Tibial artery (tissue), 4 donors: ENCODE measurements at regions not wholly inside any gene's neighbourhood (a gene's known extent, or its start where the extent isn't known, plus 50 kb on each side); places are given as distances from the start of the nearest gene placed in this dataset.

Experiments used
- DNase-seq, 2 donors: peaks; one replicate each; pipeline ENCODE4 v3.0.0-alpha.2; 2019
- H3K27ac ChIP-seq, 2 donors: fragments of 200-600 bp; sonication (generic) in 1 of 2; 1 replicate in 1 of 2; 2 replicates in 1 of 2; pipeline ENCODE4 v1.5.1; 2018 to 2019; ENCODE audit warnings: mild to moderate bottlenecking in 1 of 2
- H3K27me3 ChIP-seq, 2 donors: fragments of 200-600 bp; sonication (generic) in 1 of 2; one replicate each; pipeline versions ENCODE4 v1.5.1 to v1.6.0; 2016 to 2019
- H3K36me3 ChIP-seq, 3 donors: fragments of 200-600 bp; sonication (generic) in 2 of 3; one replicate each; pipeline ENCODE4 v1.5.1; 2016 to 2019; ENCODE audit warnings: mild to moderate bottlenecking in 2 of 3
- H3K4me1 ChIP-seq, 4 donors: fragments of 200-600 bp; sonication (generic) in 2 of 4; 1 replicate in 3 of 4; 2 replicates in 1 of 4; pipeline ENCODE4 v1.5.1; 2016 to 2019
- H3K4me3 ChIP-seq, 2 donors: fragments of 200-600 bp; sonication (generic) in 1 of 2; 1 replicate in 1 of 2; 2 replicates in 1 of 2; pipeline ENCODE4 v1.5.1; 2018 to 2019; ENCODE audit warnings: mild to moderate bottlenecking in 2 of 2
- H3K9me3 ChIP-seq, 3 donors: fragments of 200-600 bp; sonication (generic) in 1 of 3; one replicate each; pipeline ENCODE4 v1.5.1; 2016 to 2019
- intact Hi-C: fragments of 100-400 bp; cut with DNase I; formaldehyde crosslinking; loops from one replicate; pipeline ENCODE4 v1.15.0; 2023; ENCODE audit warnings: low total_unique reads
- TF ChIP-seq, protein P1 (sequence below), 2 experiments: fragments of 200-600 bp in 1 of 2; fragments of 450-650 bp in 1 of 2; IDR thresholded peaks; one replicate each; pipeline ENCODE4 v1.5.1; 2017 to 2019; ENCODE audit warnings: antibody characterized with exemption in 2 of 2, mild to moderate bottlenecking in 1 of 2, moderate library complexity in 1 of 2

DNA sequence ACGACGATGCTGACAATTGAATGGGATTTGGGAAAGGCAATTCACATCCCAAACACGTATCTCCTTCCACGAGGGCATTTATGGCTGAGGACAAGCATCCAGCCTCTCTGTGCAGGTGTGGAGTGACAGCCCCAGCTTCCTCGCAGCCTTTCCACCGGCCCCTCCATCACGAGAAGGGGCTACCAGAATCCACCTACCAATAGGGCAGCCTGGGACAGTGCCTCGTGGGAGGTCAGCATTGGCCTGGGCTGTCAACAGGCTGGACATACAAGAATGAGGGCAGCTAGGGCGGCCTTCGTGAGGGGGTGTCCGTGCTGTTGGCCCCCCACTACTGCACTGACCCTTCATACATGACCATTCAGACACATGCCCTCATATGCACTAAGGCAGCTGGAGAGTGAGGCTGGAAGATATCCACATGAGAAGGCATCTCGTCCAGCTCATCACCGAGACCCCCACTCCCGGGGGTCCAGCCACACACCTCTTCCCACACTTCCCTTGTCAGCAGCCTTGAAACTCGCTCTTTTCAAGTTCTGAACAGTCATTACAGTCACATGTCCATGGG lies 81.0 kb upstream of the ADRA2C start:
- Histone ChIP-seq H3K9me3 (no peaks in the 10 kb centered on the region), H3K4me1 (no peaks in the 10 kb centered on the region), H3K36me3 (no peaks in the 10 kb centered on the region), H3K4me3 (no peak overlapping the region), H3K27ac (no peak overlapping the region), H3K27me3 (peaks cover 0 to 29% of the 10 kb centered on the region in 2 donors)
- intact Hi-C loops: no loop called here
- DNase-seq: peak in 1 of 2 donors; percentile 35
- TF ChIP-seq, protein P1, sequence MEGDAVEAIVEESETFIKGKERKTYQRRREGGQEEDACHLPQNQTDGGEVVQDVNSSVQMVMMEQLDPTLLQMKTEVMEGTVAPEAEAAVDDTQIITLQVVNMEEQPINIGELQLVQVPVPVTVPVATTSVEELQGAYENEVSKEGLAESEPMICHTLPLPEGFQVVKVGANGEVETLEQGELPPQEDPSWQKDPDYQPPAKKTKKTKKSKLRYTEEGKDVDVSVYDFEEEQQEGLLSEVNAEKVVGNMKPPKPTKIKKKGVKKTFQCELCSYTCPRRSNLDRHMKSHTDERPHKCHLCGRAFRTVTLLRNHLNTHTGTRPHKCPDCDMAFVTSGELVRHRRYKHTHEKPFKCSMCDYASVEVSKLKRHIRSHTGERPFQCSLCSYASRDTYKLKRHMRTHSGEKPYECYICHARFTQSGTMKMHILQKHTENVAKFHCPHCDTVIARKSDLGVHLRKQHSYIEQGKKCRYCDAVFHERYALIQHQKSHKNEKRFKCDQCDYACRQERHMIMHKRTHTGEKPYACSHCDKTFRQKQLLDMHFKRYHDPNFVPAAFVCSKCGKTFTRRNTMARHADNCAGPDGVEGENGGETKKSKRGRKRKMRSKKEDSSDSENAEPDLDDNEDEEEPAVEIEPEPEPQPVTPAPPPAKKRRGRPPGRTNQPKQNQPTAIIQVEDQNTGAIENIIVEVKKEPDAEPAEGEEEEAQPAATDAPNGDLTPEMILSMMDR (IDR thresholded peaks at IDR 0.05): no peak

DNA sequence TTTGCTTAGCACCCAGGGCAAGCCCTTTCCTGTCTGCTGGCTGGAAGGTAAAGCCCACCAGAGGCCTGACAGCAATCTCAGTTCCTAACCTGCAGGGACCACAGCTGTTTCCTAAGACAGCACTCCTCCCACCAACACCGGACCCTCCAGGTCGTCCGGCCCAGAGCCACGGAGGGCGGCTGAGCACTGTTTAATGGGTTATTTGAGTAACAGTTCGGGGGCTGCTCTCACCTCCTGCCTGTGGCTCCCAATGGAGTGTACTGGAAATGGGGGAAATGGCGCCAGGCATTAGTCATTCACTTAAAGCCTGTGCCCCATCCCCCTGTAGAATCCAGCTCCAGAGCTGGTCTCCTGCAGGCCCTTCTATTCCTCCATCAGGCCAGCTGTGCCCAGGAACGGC lies 81.6 kb upstream of the ADRA2C start:
- TF ChIP-seq, protein P1 (IDR thresholded peaks at IDR 0.05): no peak
- intact Hi-C loops: no loop called here
- H3K9me3 ChIP-seq: no peaks in the 10 kb centered on the region
- peak in 1 of 2 donors; percentile 39 for DNase-seq
- H3K4me1 ChIP-seq: no peaks in the 10 kb centered on the region
- peaks cover 0 to 29% of the 10 kb centered on the region in 2 donors for H3K27me3 ChIP-seq
- H3K36me3 ChIP-seq: no peaks in the 10 kb centered on the region
- no peak overlapping the region for H3K4me3 ChIP-seq
- H3K27ac ChIP-seq: no peak overlapping the region

DNA sequence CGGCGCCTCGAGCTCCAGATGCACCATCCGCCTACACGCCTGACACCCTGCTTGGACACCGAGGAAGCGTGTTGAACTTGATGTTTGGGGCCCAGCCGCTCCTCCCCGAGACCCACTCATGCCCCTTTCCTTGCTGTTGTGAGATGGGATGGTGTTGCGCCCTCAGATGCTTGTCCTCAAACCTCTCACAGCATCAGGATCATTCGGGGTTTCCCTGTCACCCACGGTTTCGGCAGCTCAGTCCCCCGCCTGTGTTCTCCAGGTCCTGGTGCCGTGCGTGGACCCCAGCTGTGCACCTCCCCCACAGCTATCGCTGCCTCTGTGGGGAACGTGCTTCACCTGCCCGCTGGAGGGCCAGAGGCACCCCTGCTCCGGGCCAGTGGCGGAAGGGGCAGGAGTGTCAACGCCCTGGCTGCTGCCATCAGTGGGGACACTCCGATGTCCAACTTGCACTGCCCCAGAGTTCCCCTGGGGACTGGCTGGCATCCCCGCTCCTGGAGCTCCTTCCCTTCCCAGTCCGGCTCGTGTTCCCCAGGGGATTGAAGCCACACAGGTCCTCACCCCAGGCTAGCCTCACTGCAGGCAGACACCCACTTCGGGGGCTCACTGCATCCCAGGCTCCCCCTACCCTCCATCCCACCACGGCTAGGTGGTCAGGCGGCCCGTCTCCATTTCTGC lies 82.3 kb upstream of the ADRA2C start:
- DNase-seq: peak in 1 of 2 donors; percentile 53

DNA sequence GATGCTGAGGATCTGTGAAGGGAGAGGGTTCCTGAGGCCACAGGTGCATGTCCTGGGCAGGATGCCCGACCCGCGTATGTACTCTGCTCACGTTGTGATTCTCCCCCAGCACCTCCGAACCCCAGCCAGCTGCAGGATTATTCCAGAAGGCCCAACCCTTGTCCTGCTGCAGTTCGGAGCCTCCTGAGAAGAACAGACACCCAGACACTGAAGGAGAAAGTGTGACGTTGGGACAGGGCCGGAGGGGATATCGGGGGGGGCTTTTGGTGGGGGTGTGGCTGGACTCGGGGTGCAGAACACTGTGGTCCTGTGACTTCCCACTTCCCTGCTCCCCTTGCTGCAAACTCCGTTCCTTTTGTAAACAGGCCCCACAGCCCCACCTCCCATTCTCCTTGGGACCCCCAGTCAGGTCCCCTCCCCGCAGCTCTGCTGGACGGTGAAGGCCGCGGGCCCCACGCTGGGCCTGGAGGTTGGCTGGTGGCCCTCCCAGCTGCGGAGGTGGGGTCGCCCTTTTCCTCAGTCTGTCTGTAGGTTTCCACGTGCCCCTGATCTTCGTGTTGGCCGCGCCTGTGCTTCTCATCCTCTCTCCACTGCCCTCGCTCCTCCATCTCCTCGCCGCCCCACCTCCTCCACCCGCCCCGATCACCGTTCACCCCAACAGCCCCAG lies 83.0 kb upstream of the ADRA2C start:
- H3K9me3 ChIP-seq: no peaks in the 10 kb centered on the region
- H3K4me1 ChIP-seq: no peaks in the 10 kb centered on the region
- H3K27ac ChIP-seq: no peak overlapping the region
- no peaks in the 10 kb centered on the region for H3K36me3 ChIP-seq
- intact Hi-C loops: no loop called here
- TF ChIP-seq, protein P1 (IDR thresholded peaks at IDR 0.05): no peak
- DNase-seq: peak in 1 of 2 donors; percentile 60
- H3K27me3 ChIP-seq: peaks cover 0 to 23% of the 10 kb centered on the region in 2 donors
- H3K4me3 ChIP-seq: no peak overlapping the region

More for the DNA sequence above, 82.3 kb upstream of the ADRA2C start:
- intact Hi-C loops: no loop called here
- Histone ChIP-seq H3K27me3 (peaks cover 0 to 27% of the 10 kb centered on the region in 2 donors), H3K4me1 (no peaks in the 10 kb centered on the region), H3K4me3 (no peak overlapping the region), H3K9me3 (no peaks in the 10 kb centered on the region), H3K27ac (no peak overlapping the region), H3K36me3 (no peaks in the 10 kb centered on the region)
- TF ChIP-seq, protein P1 (IDR thresholded peaks at IDR 0.05): no peak

DNA sequence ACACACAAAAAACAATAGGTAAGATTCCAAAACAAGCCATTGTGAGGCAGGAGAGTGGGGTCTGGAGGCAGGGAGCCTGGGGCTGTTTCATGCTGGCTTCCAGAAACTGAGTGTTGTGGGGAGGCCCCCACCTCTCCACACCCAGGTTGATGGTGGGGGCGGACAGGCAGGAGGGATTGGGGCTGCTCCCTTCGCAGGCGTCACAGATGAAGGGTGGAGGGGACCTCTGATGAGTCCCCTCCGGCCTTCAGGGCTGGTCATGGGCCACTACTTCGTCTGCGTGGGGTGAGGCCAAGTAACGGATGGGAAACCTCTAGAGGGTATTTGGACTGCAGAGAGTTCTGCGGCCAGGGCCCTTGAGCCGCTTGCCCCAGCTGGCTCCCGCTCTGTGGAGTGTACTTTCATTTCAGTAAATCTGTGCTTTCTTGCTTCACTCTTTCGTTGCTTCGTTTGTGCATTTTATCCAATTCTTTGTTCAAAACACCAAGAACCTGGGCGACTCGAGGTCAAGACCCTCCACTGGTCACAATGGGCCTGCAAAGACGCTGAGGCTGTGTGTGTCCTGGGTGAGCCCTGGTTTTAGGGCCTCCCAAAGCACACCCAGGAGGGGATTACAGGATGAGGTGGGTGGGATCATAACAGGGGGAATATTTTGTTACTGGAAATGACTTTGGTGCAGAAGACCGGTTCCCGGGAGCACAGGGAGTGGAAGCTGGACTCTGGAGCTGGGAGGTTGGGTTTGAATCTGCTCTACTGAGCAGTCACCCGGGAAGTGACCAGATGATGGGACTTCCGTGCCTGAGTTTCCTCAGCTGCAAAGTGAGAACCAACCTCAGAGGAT lies 83.7 kb upstream of the ADRA2C start:
- peak in 1 of 2 donors; percentile 50 for DNase-seq
- TF ChIP-seq, protein P1 (IDR thresholded peaks at IDR 0.05): no peak
- Histone ChIP-seq H3K27ac (no peak overlapping the region), H3K4me1 (no peaks in the 10 kb centered on the region), H3K27me3 (peaks cover 0 to 24% of the 10 kb centered on the region in 2 donors), H3K4me3 (no peak overlapping the region), H3K36me3 (no peaks in the 10 kb centered on the region), H3K9me3 (no peaks in the 10 kb centered on the region)
- intact Hi-C loops: no loop called here
